LNCaP clone FGC (cell line): ENCODE measurements at regions not wholly inside any gene's neighbourhood (a gene's known extent, or its start where the extent isn't known, plus 50 kb on each side); places are given as distances from the start of the nearest gene placed in this dataset.

ENCODE experiments used
- DNase-seq: peaks from one replicate; pipeline ENCODE4 v3.0.0-alpha.2; 2011; ENCODE audit warnings: low read depth
- H3K4me3 ChIP-seq: 2 replicates; pipeline ENCODE4 v1.5.1; 2011; ENCODE audit warnings: mild to moderate bottlenecking, low read depth, low read length, control low read depth
- TF ChIP-seq, protein P1 (sequence below): IDR thresholded peaks from 2 replicates; pipeline ENCODE4 v1.5.1; 2012; ENCODE audit warnings: mild to moderate bottlenecking; ENCODE audit not compliant: control insufficient read depth, insufficient read depth; ENCODE audit errors: extremely low read depth

DNA sequence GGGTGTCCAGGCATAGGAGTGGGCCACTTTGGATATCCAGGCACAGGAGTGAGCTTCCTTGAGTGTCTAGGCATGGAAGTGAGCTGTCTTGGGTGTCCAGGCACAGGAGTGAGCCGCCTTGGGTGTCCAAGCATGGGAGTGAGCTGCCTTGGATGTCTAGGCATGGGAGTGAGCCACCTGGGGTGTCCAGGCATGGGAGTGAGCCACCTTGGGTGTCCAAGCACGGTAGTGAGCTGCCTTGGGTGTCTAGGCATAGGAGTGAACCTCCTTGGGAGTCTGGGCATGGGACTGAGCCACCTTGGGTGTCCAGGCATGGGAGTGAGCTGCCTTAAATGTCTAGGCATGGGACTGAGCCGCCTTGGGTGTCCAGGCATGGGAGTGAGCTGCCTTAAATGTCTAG, 146.3 kb downstream of the C1orf94 start:
- TF ChIP-seq, protein P1, sequence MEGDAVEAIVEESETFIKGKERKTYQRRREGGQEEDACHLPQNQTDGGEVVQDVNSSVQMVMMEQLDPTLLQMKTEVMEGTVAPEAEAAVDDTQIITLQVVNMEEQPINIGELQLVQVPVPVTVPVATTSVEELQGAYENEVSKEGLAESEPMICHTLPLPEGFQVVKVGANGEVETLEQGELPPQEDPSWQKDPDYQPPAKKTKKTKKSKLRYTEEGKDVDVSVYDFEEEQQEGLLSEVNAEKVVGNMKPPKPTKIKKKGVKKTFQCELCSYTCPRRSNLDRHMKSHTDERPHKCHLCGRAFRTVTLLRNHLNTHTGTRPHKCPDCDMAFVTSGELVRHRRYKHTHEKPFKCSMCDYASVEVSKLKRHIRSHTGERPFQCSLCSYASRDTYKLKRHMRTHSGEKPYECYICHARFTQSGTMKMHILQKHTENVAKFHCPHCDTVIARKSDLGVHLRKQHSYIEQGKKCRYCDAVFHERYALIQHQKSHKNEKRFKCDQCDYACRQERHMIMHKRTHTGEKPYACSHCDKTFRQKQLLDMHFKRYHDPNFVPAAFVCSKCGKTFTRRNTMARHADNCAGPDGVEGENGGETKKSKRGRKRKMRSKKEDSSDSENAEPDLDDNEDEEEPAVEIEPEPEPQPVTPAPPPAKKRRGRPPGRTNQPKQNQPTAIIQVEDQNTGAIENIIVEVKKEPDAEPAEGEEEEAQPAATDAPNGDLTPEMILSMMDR: no peak
- H3K4me3 ChIP-seq: no peak overlapping the region
- no peak for DNase-seq

DNA sequence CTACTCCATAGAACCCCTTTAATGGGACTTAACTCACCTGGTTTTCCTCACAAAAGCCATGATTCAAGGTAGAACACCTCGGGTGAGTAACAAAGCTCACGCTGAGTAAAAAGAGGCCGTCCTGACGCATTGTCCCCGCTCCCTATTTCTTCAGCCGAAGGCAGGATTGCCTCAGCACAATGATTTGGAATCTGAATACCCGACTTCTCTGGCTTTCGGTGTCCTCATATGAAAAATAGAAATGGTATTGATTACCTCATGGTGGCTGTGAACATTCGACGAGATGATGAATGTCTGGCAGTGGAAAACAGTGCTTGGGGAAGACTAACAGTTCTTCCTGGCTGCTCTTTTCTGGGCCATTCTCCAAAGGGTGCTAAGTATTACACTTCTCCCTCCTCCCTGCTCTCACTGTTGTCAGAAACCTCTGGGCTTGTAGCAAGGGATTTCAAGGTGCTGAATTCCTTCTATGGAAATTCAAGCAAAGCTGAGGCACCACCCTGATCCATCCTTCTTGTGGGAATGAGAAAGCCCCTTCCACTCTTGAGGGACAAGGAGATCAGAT, 148.3 kb downstream of the C1orf94 start:
- TF ChIP-seq, protein P1: no peak
- no peak for DNase-seq
- H3K4me3 ChIP-seq: no peak overlapping the region

DNA sequence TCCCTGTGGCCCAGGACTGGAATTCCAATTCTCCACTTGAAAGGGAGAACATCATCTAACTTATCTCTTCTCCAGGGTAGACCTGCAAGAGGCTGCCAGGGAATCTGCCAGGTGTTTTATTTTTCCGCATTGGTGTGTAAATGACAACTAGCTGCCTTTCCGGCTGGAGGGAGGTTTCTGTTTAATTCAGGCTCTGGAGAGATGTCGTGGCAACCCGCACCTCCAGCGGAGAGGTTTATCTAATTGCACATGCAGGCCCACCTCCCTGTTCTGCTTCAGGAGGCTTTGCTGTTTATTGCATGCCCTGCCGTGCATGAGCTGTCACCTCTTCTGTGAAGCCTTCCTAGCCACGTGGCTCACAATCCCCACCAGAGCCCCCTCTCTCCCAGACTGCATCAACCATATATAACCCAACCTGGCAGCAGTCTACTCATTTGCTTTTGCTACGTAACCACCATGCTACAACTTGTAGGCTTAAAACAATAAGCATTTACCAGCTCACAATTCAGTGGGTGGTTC, 151.6 kb downstream of the C1orf94 start:
- no peak for DNase-seq
- TF ChIP-seq, protein P1: no peak
- H3K4me3 ChIP-seq: no peak overlapping the region

DNA sequence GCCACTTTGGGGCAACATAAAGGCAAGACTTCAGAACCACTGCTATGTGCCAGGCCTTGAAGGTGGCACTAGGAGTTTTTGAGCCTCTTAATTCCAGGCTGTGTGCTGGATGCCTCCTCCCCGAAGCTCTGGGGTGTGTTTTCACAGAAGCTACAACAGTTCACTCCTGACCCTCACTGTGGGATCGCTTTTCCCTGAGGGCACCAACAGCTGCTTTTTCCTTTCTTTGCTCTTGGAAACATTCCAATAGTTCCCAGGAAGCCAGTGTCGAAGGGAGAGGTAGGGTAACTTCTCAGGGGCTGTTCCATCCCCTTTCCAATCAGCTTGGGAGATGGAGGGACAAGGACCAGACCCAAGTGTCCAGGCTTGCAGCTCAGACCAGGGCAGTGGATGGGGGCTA, 153.4 kb downstream of the C1orf94 start:
- TF ChIP-seq, protein P1: no peak
- DNase-seq: no peak
- no peak overlapping the region for H3K4me3 ChIP-seq

DNA sequence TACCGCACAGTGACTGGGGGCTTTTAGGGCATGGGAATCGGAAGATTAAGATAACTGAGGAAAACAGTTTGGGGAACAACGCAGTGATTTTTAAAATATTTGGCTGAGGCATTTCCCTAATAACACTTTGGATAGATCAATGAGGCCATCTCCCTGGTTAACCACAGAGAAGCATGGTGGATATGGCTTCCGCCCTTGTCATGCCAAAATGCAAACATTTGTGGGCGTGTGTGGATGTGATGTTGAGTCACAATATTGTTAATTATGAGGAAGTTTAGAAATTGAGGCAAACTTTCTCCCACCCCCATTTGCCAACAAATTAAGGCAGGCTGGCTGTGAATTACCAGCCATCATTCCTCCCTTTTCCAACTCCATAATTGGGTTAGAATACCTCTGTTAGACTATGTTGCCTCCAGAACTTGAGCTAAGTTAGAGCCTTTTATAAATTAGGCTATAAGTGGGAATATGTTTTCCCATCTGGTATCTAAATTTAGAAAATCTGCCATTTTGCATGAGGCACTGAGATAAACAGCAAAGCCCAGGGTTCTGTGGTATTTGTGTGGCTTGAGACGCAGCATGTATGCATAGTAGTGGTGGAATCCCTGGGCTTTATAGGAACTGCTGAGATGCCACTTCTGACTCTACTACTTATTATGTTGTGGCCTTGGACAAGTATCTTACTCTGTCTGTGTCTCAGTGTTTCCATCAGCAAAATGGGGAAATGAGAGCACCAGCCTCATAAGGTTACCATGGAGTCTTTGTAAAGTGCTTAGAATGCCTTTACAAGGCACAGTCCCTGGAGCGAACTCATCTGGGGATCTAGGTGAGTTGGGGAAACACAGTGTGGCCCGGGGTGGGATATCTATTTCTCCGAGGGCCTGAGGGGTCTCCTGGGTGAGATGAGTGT, 154.6 kb downstream of the C1orf94 start:
- no peak overlapping the region for H3K4me3 ChIP-seq
- DNase-seq: no peak
- TF ChIP-seq, protein P1: no peak

DNA sequence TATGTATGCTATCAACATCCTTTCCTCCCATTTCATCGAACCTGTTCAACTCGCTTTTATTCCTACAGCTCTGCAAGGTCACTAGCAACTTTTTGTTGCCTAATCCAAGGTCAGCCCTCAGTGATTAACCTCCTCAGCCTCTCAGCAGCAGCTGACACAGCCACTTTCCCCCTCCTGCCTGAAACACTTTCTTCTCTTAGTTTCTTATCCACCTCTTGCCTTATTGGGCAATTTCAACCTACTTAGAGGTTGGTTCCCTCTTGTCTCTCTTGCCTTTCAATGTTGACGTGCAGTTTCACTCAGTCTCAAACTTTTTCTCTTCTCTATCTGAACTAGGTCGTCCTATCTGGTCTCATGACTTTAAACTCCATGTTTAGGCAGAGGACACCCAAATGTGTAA, 156.3 kb downstream of the C1orf94 start:
- DNase-seq: no peak
- TF ChIP-seq, protein P1: no peak
- H3K4me3 ChIP-seq: no peak overlapping the region
